Peyer's patch (tissue), 4 donors: ENCODE measurements at regions not wholly inside any gene's neighbourhood (a gene's known extent, or its start where the extent isn't known, plus 50 kb on each side); places are given as distances from the start of the nearest gene placed in this dataset.

ENCODE experiments used
- CTCF ChIP-seq, 6 experiments: fragments of 450-650 bp in 4 of 6; fragments of 200-600 bp in 2 of 6; sonication (generic) in 1 of 6; IDR thresholded peaks; one replicate each; pipeline ENCODE4 v1.5.1; 2017 to 2019; ENCODE audit warnings: antibody characterized with exemption in 6 of 6, mild to moderate bottlenecking in 3 of 6, moderate library complexity in 1 of 6
- POLR2A ChIP-seq, 2 donors: fragments of 450-650 bp; IDR thresholded peaks; one replicate each; pipeline ENCODE4 v1.5.1; 2017; ENCODE audit warnings: antibody characterized with exemption in 2 of 2, mild to moderate bottlenecking in 2 of 2, moderate library complexity in 2 of 2

- TF ChIP-seq CTCF (IDR thresholded peaks at IDR 0.05) (no peak), POLR2A (IDR thresholded peaks at IDR 0.05) (no peak)
Measured at GRCh38 chr1:222224156-222224555, 323.7 kb downstream of the HHIPL2 start.
